ENCODE measurements at regions not wholly inside any gene's neighbourhood (a gene's known extent, or its start where the extent isn't known, plus 50 kb on each side); places are given as distances from the start of the nearest gene placed in this dataset.

GRCh38 chr14:84874436-84874835, 655.5 kb upstream of the FLRT2 start:
- DNase-seq (ENCODE audit: low read depth, low spot score) = no peak
- H3K27ac Mint-ChIP-seq (ENCODE audit: unreplicated experiment) = no peak overlapping the region
- no peaks in the 10 kb centered on the region for H3K27me3 Mint-ChIP-seq (ENCODE audit: low read depth)
- no peak for TF ChIP-seq CTCF (conservative IDR thresholded peaks at IDR 0.05)
- H3K4me1 Mint-ChIP-seq = peaks cover 8% of the 10 kb centered on the region
- H3K36me3 Mint-ChIP-seq (ENCODE audit: low read depth) = no peaks in the 10 kb centered on the region
- peaks cover 3% of the 10 kb centered on the region for H3K9me3 Mint-ChIP-seq
- no peak overlapping the region for H3K4me3 Mint-ChIP-seq

DNA sequence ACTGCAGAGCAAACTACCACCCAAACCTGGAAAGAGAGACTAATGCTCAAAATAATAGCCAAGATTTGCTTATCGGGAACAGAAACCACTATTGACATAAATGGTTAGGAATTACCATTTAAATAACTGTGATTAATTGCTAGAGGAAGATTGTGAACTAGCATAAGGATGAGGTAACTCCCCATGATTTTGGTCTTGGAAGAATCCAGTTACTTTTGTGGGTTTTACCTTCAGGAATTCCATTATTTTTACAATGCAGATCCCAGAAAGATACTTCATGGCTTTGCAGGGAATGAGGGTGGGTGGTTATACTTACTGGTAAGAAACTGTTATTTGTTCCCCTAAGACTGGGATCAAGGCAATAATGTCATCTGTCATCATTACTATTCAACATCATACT, 652.9 kb upstream of the FLRT2 start:
- Mint-ChIP-seq H3K36me3 (ENCODE audit: low read depth) (no peaks in the 10 kb centered on the region), H3K27ac (ENCODE audit: unreplicated experiment) (no peak overlapping the region), H3K9me3 (no peaks in the 10 kb centered on the region), H3K27me3 (ENCODE audit: low read depth) (no peaks in the 10 kb centered on the region), H3K4me3 (no peak overlapping the region), H3K4me1 (peaks cover 8% of the 10 kb centered on the region)
- no peak for TF ChIP-seq CTCF (conservative IDR thresholded peaks at IDR 0.05)
- no peak for DNase-seq (ENCODE audit: low read depth, low spot score)

GRCh38 chr14:84882830-84883229, 647.1 kb upstream of the FLRT2 start:
- H3K27me3 Mint-ChIP-seq (ENCODE audit: low read depth) = no peaks in the 10 kb centered on the region
- no peak overlapping the region for H3K4me3 Mint-ChIP-seq
- no peak overlapping the region for H3K27ac Mint-ChIP-seq (ENCODE audit: unreplicated experiment)
- H3K9me3 Mint-ChIP-seq = no peaks in the 10 kb centered on the region
- TF ChIP-seq CTCF (conservative IDR thresholded peaks at IDR 0.05) = no peak
- no peaks in the 10 kb centered on the region for H3K4me1 Mint-ChIP-seq
- no peaks in the 10 kb centered on the region for H3K36me3 Mint-ChIP-seq (ENCODE audit: low read depth)
- DNase-seq (ENCODE audit: low read depth, low spot score) = no peak

- no peak for TF ChIP-seq CTCF (conservative IDR thresholded peaks at IDR 0.05)
- H3K36me3 Mint-ChIP-seq (ENCODE audit: low read depth) = no peaks in the 10 kb centered on the region
- no peaks in the 10 kb centered on the region for H3K27me3 Mint-ChIP-seq (ENCODE audit: low read depth)
- peaks cover 11% of the 10 kb centered on the region for H3K9me3 Mint-ChIP-seq
- no peak for DNase-seq (ENCODE audit: low read depth, low spot score)
- no peaks in the 10 kb centered on the region for H3K4me1 Mint-ChIP-seq
- no peak overlapping the region for H3K4me3 Mint-ChIP-seq
- no peak overlapping the region for H3K27ac Mint-ChIP-seq (ENCODE audit: unreplicated experiment)
Measured at GRCh38 chr14:84885061-84885460, 644.9 kb upstream of the FLRT2 start.

DNA sequence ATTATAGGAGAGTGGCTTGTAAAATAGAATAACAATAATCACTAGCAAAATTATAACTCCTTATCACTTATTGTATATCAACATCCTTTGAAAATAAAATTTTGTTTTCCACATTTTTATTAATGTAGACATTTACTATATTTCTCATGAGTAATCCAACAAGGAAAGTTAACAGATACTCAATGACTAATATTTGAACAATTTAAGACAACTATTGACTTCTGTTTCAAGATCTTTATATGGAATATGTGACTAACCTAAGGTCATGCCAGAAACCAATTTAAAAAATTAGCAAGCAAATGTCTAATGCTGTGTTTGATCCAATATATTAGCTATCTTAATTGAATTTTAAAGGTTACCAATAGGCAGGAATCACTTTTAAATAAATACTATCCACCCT, 638.5 kb upstream of the FLRT2 start:
- no peaks in the 10 kb centered on the region for H3K36me3 Mint-ChIP-seq (ENCODE audit: low read depth)
- H3K4me3 Mint-ChIP-seq = no peak overlapping the region
- peaks cover 11% of the 10 kb centered on the region for H3K9me3 Mint-ChIP-seq

More for the DNA sequence above, 638.5 kb upstream of the FLRT2 start:
- H3K27me3 Mint-ChIP-seq (ENCODE audit: low read depth) = no peaks in the 10 kb centered on the region
- DNase-seq (ENCODE audit: low read depth, low spot score) = no peak
- no peak overlapping the region for H3K27ac Mint-ChIP-seq (ENCODE audit: unreplicated experiment)
- TF ChIP-seq CTCF (conservative IDR thresholded peaks at IDR 0.05) = no peak
- H3K4me1 Mint-ChIP-seq = no peaks in the 10 kb centered on the region
